ENCODE measurements at regions not wholly inside any gene's neighbourhood (a gene's known extent, or its start where the extent isn't known, plus 50 kb on each side); places are given as distances from the start of the nearest gene placed in this dataset.

DNA sequence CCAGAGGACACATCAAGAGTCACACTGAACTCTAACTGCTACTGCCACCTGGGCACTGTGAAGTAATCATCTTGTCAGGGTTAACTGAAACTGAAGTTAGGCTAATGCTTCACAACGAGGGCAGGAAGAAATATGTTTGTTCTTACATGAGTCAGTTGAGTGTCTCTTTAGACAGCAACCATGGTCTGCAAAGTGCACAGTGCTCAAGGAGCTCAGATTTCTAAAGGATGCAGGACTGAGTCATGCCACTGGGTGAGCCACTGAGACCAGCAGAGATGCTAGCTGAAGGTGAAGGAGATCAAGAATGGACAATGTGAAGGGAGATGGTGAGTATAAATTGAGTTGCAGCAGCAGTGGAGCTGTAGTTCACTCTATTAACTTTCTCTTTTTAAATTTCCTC, 76.0 kb upstream of the CTTNBP2 start:
- H3K4me1 ChIP-seq (ENCODE audit: control insufficient read depth in 4 of 4, insufficient read depth in 4 of 4, low read length in 3 of 4) = no peaks in the 10 kb centered on the region
- no peak overlapping the region for H3K4me3 ChIP-seq (ENCODE audit: low read depth in 1 of 3, low read length in 3 of 3)
- H3K27ac ChIP-seq (ENCODE audit: low read depth in 1 of 2, low read length in 2 of 2) = no peak overlapping the region
- no peak for DNase-seq (ENCODE audit: low spot score)
- no peaks in the 10 kb centered on the region for H3K36me3 ChIP-seq (ENCODE audit: control insufficient read depth in 4 of 4, insufficient read depth in 3 of 4, low read depth in 1 of 4, low read length in 3 of 4)
- no peaks in the 10 kb centered on the region for H3K9me3 ChIP-seq (ENCODE audit: control insufficient read depth in 4 of 4, low read length in 3 of 4)
- H3K9ac ChIP-seq (ENCODE audit: low read depth in 1 of 2, low read length in 2 of 2) = no peak overlapping the region
- H3K27me3 ChIP-seq (ENCODE audit: control insufficient read depth in 4 of 4, insufficient read depth in 4 of 4, low read length in 3 of 4) = no peaks in the 10 kb centered on the region
- TF ChIP-seq, protein P1, sequence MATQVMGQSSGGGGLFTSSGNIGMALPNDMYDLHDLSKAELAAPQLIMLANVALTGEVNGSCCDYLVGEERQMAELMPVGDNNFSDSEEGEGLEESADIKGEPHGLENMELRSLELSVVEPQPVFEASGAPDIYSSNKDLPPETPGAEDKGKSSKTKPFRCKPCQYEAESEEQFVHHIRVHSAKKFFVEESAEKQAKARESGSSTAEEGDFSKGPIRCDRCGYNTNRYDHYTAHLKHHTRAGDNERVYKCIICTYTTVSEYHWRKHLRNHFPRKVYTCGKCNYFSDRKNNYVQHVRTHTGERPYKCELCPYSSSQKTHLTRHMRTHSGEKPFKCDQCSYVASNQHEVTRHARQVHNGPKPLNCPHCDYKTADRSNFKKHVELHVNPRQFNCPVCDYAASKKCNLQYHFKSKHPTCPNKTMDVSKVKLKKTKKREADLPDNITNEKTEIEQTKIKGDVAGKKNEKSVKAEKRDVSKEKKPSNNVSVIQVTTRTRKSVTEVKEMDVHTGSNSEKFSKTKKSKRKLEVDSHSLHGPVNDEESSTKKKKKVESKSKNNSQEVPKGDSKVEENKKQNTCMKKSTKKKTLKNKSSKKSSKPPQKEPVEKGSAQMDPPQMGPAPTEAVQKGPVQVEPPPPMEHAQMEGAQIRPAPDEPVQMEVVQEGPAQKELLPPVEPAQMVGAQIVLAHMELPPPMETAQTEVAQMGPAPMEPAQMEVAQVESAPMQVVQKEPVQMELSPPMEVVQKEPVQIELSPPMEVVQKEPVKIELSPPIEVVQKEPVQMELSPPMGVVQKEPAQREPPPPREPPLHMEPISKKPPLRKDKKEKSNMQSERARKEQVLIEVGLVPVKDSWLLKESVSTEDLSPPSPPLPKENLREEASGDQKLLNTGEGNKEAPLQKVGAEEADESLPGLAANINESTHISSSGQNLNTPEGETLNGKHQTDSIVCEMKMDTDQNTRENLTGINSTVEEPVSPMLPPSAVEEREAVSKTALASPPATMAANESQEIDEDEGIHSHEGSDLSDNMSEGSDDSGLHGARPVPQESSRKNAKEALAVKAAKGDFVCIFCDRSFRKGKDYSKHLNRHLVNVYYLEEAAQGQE (IDR thresholded peaks at IDR 0.05) = no peak
- TF ChIP-seq FOXA1 (IDR thresholded peaks at IDR 0.05) (no peak), TAF1 (conservative IDR thresholded peaks at IDR 0.05) (no peak), YY1 (IDR thresholded peaks at IDR 0.05) (no peak), HNF4G (IDR thresholded peaks at IDR 0.05) (no peak), GABPA (IDR thresholded peaks at IDR 0.05 in 1 of 2, conservative IDR thresholded peaks at IDR 0.05 in 1 of 2) (no peak), FOXA2 (IDR thresholded peaks at IDR 0.05) (no peak), RXRA (IDR thresholded peaks at IDR 0.05) (no peak), EGR1 (IDR thresholded peaks at IDR 0.05; ENCODE audit: low read depth in 2 of 2) (no peak), NR2F2 (IDR thresholded peaks at IDR 0.05) (no peak), JUND (IDR thresholded peaks at IDR 0.05) (no peak), RAD21 (IDR thresholded peaks at IDR 0.05) (no peak), SP1 (IDR thresholded peaks at IDR 0.05) (no peak), ZBTB33 (IDR thresholded peaks at IDR 0.05) (no peak)
- TF ChIP-seq, protein P2, sequence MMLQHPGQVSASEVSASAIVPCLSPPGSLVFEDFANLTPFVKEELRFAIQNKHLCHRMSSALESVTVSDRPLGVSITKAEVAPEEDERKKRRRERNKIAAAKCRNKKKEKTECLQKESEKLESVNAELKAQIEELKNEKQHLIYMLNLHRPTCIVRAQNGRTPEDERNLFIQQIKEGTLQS (IDR thresholded peaks at IDR 0.05) = no peak
- TF ChIP-seq, protein P3, sequence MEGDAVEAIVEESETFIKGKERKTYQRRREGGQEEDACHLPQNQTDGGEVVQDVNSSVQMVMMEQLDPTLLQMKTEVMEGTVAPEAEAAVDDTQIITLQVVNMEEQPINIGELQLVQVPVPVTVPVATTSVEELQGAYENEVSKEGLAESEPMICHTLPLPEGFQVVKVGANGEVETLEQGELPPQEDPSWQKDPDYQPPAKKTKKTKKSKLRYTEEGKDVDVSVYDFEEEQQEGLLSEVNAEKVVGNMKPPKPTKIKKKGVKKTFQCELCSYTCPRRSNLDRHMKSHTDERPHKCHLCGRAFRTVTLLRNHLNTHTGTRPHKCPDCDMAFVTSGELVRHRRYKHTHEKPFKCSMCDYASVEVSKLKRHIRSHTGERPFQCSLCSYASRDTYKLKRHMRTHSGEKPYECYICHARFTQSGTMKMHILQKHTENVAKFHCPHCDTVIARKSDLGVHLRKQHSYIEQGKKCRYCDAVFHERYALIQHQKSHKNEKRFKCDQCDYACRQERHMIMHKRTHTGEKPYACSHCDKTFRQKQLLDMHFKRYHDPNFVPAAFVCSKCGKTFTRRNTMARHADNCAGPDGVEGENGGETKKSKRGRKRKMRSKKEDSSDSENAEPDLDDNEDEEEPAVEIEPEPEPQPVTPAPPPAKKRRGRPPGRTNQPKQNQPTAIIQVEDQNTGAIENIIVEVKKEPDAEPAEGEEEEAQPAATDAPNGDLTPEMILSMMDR (IDR thresholded peaks at IDR 0.05; ENCODE audit: low read depth, low read length, missing input control) = no peak
- 49% methylated on average over 1 of the region's 1 CpG for WGBS

- no peak for DNase-seq (ENCODE audit: low spot score)
- no peaks in the 10 kb centered on the region for H3K4me1 ChIP-seq (ENCODE audit: control insufficient read depth in 4 of 4, insufficient read depth in 4 of 4, low read length in 3 of 4)
- H3K27me3 ChIP-seq (ENCODE audit: control insufficient read depth in 4 of 4, insufficient read depth in 4 of 4, low read length in 3 of 4) = no peaks in the 10 kb centered on the region
- H3K4me3 ChIP-seq (ENCODE audit: low read depth in 1 of 3, low read length in 3 of 3) = no peak overlapping the region
- H3K9me3 ChIP-seq (ENCODE audit: control insufficient read depth in 4 of 4, low read length in 3 of 4) = no peaks in the 10 kb centered on the region
- no peak overlapping the region for H3K9ac ChIP-seq (ENCODE audit: low read depth in 1 of 2, low read length in 2 of 2)
- WGBS = 75% methylated on average over 6 of the region's 6 CpGs
- H3K36me3 ChIP-seq (ENCODE audit: control insufficient read depth in 4 of 4, insufficient read depth in 3 of 4, low read depth in 1 of 4, low read length in 3 of 4) = no peaks in the 10 kb centered on the region
- no peak overlapping the region for H3K27ac ChIP-seq (ENCODE audit: low read depth in 1 of 2, low read length in 2 of 2)
- TF ChIP-seq, protein P2 (IDR thresholded peaks at IDR 0.05) = no peak
- TF ChIP-seq, protein P3 (IDR thresholded peaks at IDR 0.05; ENCODE audit: low read depth, low read length, missing input control) = no peak
- TF ChIP-seq MAX (IDR thresholded peaks at IDR 0.05) (no peak), FOXA2 (IDR thresholded peaks at IDR 0.05) (no peak), HNF4G (IDR thresholded peaks at IDR 0.05) (no peak), TAF1 (conservative IDR thresholded peaks at IDR 0.05) (no peak), YY1 (IDR thresholded peaks at IDR 0.05) (no peak), FOXA1 (IDR thresholded peaks at IDR 0.05) (no peak), HNF4A (conservative IDR thresholded peaks at IDR 0.05) (no peak), EGR1 (IDR thresholded peaks at IDR 0.05; ENCODE audit: low read depth in 2 of 2) (no peak), RAD21 (IDR thresholded peaks at IDR 0.05) (no peak), SP1 (IDR thresholded peaks at IDR 0.05) (no peak), RXRA (IDR thresholded peaks at IDR 0.05) (no peak), JUND (IDR thresholded peaks at IDR 0.05) (no peak), NR2F2 (IDR thresholded peaks at IDR 0.05) (no peak), GABPA (IDR thresholded peaks at IDR 0.05 in 1 of 2, conservative IDR thresholded peaks at IDR 0.05 in 1 of 2) (no peak)
These were observed 77.5 kb upstream of the CTTNBP2 start for GRCh38 chr7:117950601-117951260.

All from liver (tissue), 8 donors.